ENCODE measurements at regions not wholly inside any gene's neighbourhood (a gene's known extent, or its start where the extent isn't known, plus 50 kb on each side); places are given as distances from the start of the nearest gene placed in this dataset.

- TF ChIP-seq CTCF (IDR thresholded peaks at IDR 0.05) (no peak), POLR2A (IDR thresholded peaks at IDR 0.05) (no peak)
Measured at GRCh38 chr1:233790121-233790520, 114.4 kb upstream of the SLC35F3 start.
